MM.1S (cell line): ENCODE measurements at regions not wholly inside any gene's neighbourhood (a gene's known extent, or its start where the extent isn't known, plus 50 kb on each side); places are given as distances from the start of the nearest gene placed in this dataset.

ENCODE experiments used
- DNase-seq: peaks from one replicate; pipeline ENCODE4 v3.0.0-alpha.2; 2015
- H2AFZ ChIP-seq: fragments of 300-600 bp; sonication (generic); 2 replicates; pipeline ENCODE4 v1.6.0; 2016; ENCODE audit warnings: antibody characterized with exemption, low read length
- H3F3A ChIP-seq: fragments of 300-600 bp; sonication (generic); 2 replicates; pipeline ENCODE4 v1.6.1; 2016; ENCODE audit warnings: mild to moderate bottlenecking, antibody characterized with exemption, low read length, moderate library complexity, mixed read lengths; ENCODE audit not compliant: insufficient read depth
- H3K27ac ChIP-seq: fragments of 300-600 bp; sonication (generic); 2 replicates; pipeline ENCODE4 v1.5.1; 2016; ENCODE audit warnings: mild to moderate bottlenecking, low read length
- H3K27me3 ChIP-seq: fragments of 300-600 bp; sonication (generic); replicated peaks from 2 replicates; pipeline ENCODE4 v1.6.0; 2016; ENCODE audit warnings: low read length; ENCODE audit not compliant: insufficient read depth
- H3K36me3 ChIP-seq: fragments of 300-600 bp; sonication (generic); replicated peaks from 2 replicates; pipeline ENCODE4 v1.6.1; 2016; ENCODE audit warnings: mild to moderate bottlenecking, low read length, mixed read lengths; ENCODE audit not compliant: insufficient read depth
- H3K4me1 ChIP-seq: fragments of 300-600 bp; sonication (generic); 2 replicates; pipeline ENCODE4 v1.6.1; 2016; ENCODE audit warnings: low read length, mixed read lengths
- H3K4me2 ChIP-seq: fragments of 300-600 bp; sonication (generic); 2 replicates; pipeline ENCODE4 v1.6.0; 2016; ENCODE audit warnings: low read depth, low read length
- H3K4me3 ChIP-seq: fragments of 300-600 bp; sonication (generic); 2 replicates; pipeline ENCODE4 v1.5.1; 2016; ENCODE audit warnings: low read length, mixed read lengths
- H3K79me2 ChIP-seq: fragments of 300-600 bp; sonication (generic); 2 replicates; pipeline ENCODE4 v1.6.1; 2016; ENCODE audit warnings: mixed run types, low read length, mixed read lengths
- H3K9ac ChIP-seq: fragments of 300-600 bp; sonication (generic); 2 replicates; pipeline ENCODE4 v1.6.1; 2016; ENCODE audit warnings: low read length, mixed read lengths
- H3K9me2 ChIP-seq: fragments of 300-600 bp; sonication (generic); replicated peaks from 2 replicates; pipeline ENCODE4 v1.6.1; 2016; ENCODE audit warnings: mild to moderate bottlenecking, low read length, mixed read lengths; ENCODE audit not compliant: insufficient read depth
- H3K9me3 ChIP-seq: fragments of 300-600 bp; sonication (generic); replicated peaks from 2 replicates; pipeline ENCODE4 v1.6.1; 2016; ENCODE audit warnings: mild to moderate bottlenecking, low read length, mixed read lengths; ENCODE audit not compliant: insufficient read depth
- H4K20me1 ChIP-seq: fragments of 300-600 bp; sonication (generic); 2 replicates; pipeline ENCODE4 v1.6.1; 2016; ENCODE audit warnings: mild to moderate bottlenecking, low read length, moderate library complexity, mixed read lengths; ENCODE audit not compliant: insufficient read depth
- CTCF ChIP-seq: fragments of 300-600 bp; sonication (generic); IDR thresholded peaks from 2 replicates; pipeline ENCODE4 v1.5.1; 2016; ENCODE audit warnings: antibody characterized with exemption, low read length, mixed read lengths
- EZH2 ChIP-seq: fragments of 300-600 bp; sonication (generic); optimal IDR thresholded peaks from 2 replicates; pipeline ENCODE3; 2017; ENCODE audit warnings: low read depth, mild to moderate bottlenecking, antibody characterized with exemption, low read length, mixed read lengths
- EZH2phosphoT487 ChIP-seq: fragments of 300-600 bp; sonication (generic); IDR thresholded peaks from 2 replicates; pipeline ENCODE4 v1.6.1; 2018; ENCODE audit warnings: antibody characterized with exemption, low read length

GRCh38 chr4:45692131-45692735 is 431.6 kb downstream of the GABRG1 start:
- Histone ChIP-seq H3K4me3 (no peak overlapping the region), H3K9ac (no peak overlapping the region), H3K9me3 (no peaks in the 10 kb centered on the region), H3F3A (no peaks in the 10 kb centered on the region), H2AFZ (no peak overlapping the region), H3K9me2 (no peaks in the 10 kb centered on the region), H3K4me1 (no peaks in the 10 kb centered on the region), H3K79me2 (no peaks in the 10 kb centered on the region), H3K36me3 (no peaks in the 10 kb centered on the region), H4K20me1 (no peaks in the 10 kb centered on the region), H3K27ac (no peak overlapping the region), H3K4me2 (no peak overlapping the region), H3K27me3 (no peaks in the 10 kb centered on the region)
- TF ChIP-seq EZH2phosphoT487, result no peak
- no peak for DNase-seq

DNA sequence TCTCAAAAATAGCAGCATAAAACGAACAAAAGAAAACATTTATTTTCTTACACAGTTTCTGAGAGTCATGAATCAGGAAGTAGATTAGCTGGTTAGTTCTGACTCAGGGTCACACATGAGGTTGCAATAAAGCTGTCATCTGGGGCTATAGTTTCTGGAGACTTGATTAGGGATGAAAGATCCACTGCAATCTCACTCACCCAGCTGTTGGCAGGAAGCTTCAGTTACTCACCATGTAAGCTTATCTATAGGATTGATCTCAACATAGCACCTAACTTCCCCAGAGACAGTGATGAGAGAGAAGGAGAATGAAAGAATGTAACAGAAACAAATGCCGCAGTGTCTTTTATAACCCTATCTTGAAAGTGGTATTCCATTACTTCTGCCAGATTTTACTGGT is 435.5 kb downstream of the GABRG1 start:
- Histone ChIP-seq H3K4me3 (no peak overlapping the region), H3K9me3 (no peaks in the 10 kb centered on the region), H3K36me3 (no peaks in the 10 kb centered on the region), H2AFZ (no peak overlapping the region), H3K79me2 (no peaks in the 10 kb centered on the region), H3K9ac (no peak overlapping the region), H3K27me3 (no peaks in the 10 kb centered on the region), H4K20me1 (no peaks in the 10 kb centered on the region), H3K27ac (no peak overlapping the region), H3K4me1 (no peaks in the 10 kb centered on the region), H3F3A (no peaks in the 10 kb centered on the region), H3K9me2 (no peaks in the 10 kb centered on the region), H3K4me2 (no peak overlapping the region)
- TF ChIP-seq CTCF (no peak), EZH2phosphoT487 (no peak), EZH2 (no peak)
- no peak for DNase-seq

GRCh38 chr4:45679411-45679810 is 444.4 kb downstream of the GABRG1 start:
- no peaks in the 10 kb centered on the region for H4K20me1 ChIP-seq
- H3K9me2 ChIP-seq, result no peaks in the 10 kb centered on the region
- no peaks in the 10 kb centered on the region for H3K36me3 ChIP-seq
- H3K4me2 ChIP-seq, result no peak overlapping the region
- no peaks in the 10 kb centered on the region for H3K79me2 ChIP-seq
- TF ChIP-seq EZH2 (no peak), CTCF (no peak), EZH2phosphoT487 (no peak)
- no peak overlapping the region for H2AFZ ChIP-seq
- no peaks in the 10 kb centered on the region for H3F3A ChIP-seq
- H3K4me3 ChIP-seq, result no peak overlapping the region
- H3K9me3 ChIP-seq, result no peaks in the 10 kb centered on the region
- no peak overlapping the region for H3K27ac ChIP-seq
- no peaks in the 10 kb centered on the region for H3K4me1 ChIP-seq
- no peak for DNase-seq
- no peaks in the 10 kb centered on the region for H3K27me3 ChIP-seq
- H3K9ac ChIP-seq, result no peak overlapping the region

- H3K9me3 ChIP-seq, result no peaks in the 10 kb centered on the region
- TF ChIP-seq EZH2phosphoT487, result no peak
- no peak for TF ChIP-seq EZH2
- TF ChIP-seq CTCF, result no peak
- H3K9me2 ChIP-seq, result no peaks in the 10 kb centered on the region
- H3K4me1 ChIP-seq, result no peaks in the 10 kb centered on the region
- H2AFZ ChIP-seq, result no peak overlapping the region
- H3K27me3 ChIP-seq, result no peaks in the 10 kb centered on the region
- H3K79me2 ChIP-seq, result no peaks in the 10 kb centered on the region
- H3K36me3 ChIP-seq, result no peaks in the 10 kb centered on the region
- no peak overlapping the region for H3K4me3 ChIP-seq
- no peaks in the 10 kb centered on the region for H4K20me1 ChIP-seq
- H3K9ac ChIP-seq, result no peak overlapping the region
- no peak overlapping the region for H3K27ac ChIP-seq
- no peaks in the 10 kb centered on the region for H3F3A ChIP-seq
- no peak overlapping the region for H3K4me2 ChIP-seq
- no peak for DNase-seq
These were observed 455.7 kb downstream of the GABRG1 start for GRCh38 chr4:45668128-45668527.
